Sciatic nerve (tissue), 2 donors: ENCODE measurements at regions not wholly inside any gene's neighbourhood (a gene's known extent, or its start where the extent isn't known, plus 50 kb on each side); places are given as distances from the start of the nearest gene placed in this dataset.
"Not testable (repeated sequence)": the region's sequence is repeated elsewhere in the genome, so short reads cannot be mapped to it uniquely, and the experiment has no call there.

Experiments
- ATAC-seq: fragments of 200-7000 bp; cut with Tn5 transposase; one replicate; pipeline ENCODE4 v1.9.1; 2020; ENCODE audit warnings: mild to moderate bottlenecking, moderate library complexity
- DNase-seq: peaks from one replicate; pipeline ENCODE4 v3.0.0-alpha.2; 2020; ENCODE audit warnings: low spot score
- intact Hi-C: fragments of 100-400 bp; cut with DNase I; formaldehyde crosslinking; loops from one replicate; pipeline ENCODE4 v1.14.2; 2022
- donor health status: DM: no; HTN: no; CAD: no.
- donor health status: DM: no; HTN: no; CAD: no.

GRCh38 chr10:33968983-33969382, 634.5 kb upstream of the NRP1 start:
- intact Hi-C loops = no loop called here
- DNase-seq (no peak), ATAC-seq (no peak)

GRCh38 chr10:33967606-33968120, 633.2 kb upstream of the NRP1 start:
- no peak for DNase-seq
- ATAC-seq = no peak
- intact Hi-C loops = no loop called here

GRCh38 chr10:33966946-33967345, 632.5 kb upstream of the NRP1 start:
- intact Hi-C loops = no loop called here
- no peak for ATAC-seq
- no peak for DNase-seq

GRCh38 chr10:33965795-33966581, 631.5 kb upstream of the NRP1 start:
- peak; percentile 72 for ATAC-seq
- intact Hi-C loops = no loop called here

GRCh38 chr10:33963729-33964128, 629.3 kb upstream of the NRP1 start:
- intact Hi-C loops = no loop called here
- ATAC-seq (no peak), DNase-seq (no peak)

More at GRCh38 chr10:33965795-33966581, 631.5 kb upstream of the NRP1 start:
- DNase-seq = no peak

- intact Hi-C loops, ATAC-seq, DNase-seq: not testable (repeated sequence)
These were observed 621.9 kb upstream of the NRP1 start for GRCh38 chr10:33956322-33956721.

GRCh38 chr10:33955676-33956075, 621.2 kb upstream of the NRP1 start:
- ATAC-seq = no peak
- intact Hi-C loops = no loop called here
- DNase-seq = no peak

- intact Hi-C loops = no loop called here
- no peak for ATAC-seq
- DNase-seq = no peak
These were observed 618.4 kb upstream of the NRP1 start for GRCh38 chr10:33952692-33953360.

- DNase-seq (no peak), ATAC-seq (no peak)
- intact Hi-C loops = no loop called here
These were observed 615.7 kb upstream of the NRP1 start for GRCh38 chr10:33950206-33950605.

GRCh38 chr10:33947544-33947943, 613.1 kb upstream of the NRP1 start:
- intact Hi-C loops = no loop called here
- DNase-seq (no peak), ATAC-seq (no peak)

GRCh38 chr10:33945051-33945450, 610.6 kb upstream of the NRP1 start:
- ATAC-seq = no peak
- intact Hi-C loops = no loop called here
- DNase-seq = no peak

- intact Hi-C loops = no loop called here
- no peak for DNase-seq
- ATAC-seq = no peak
These were observed 608.0 kb upstream of the NRP1 start for GRCh38 chr10:33942508-33942907.

GRCh38 chr10:33939892-33940291, 605.4 kb upstream of the NRP1 start:
- intact Hi-C loops = no loop called here
- DNase-seq = no peak
- no peak for ATAC-seq

- ATAC-seq = no peak
- DNase-seq = no peak
- intact Hi-C loops = no loop called here
These were observed 604.9 kb upstream of the NRP1 start for GRCh38 chr10:33939410-33939809.

GRCh38 chr10:33938001-33938400, 603.5 kb upstream of the NRP1 start:
- intact Hi-C loops = no loop called here
- DNase-seq (no peak), ATAC-seq (no peak)

- DNase-seq (no peak), ATAC-seq (no peak)
- intact Hi-C loops = no loop called here
These were observed 602.7 kb upstream of the NRP1 start for GRCh38 chr10:33937036-33937730.

GRCh38 chr10:33935350-33935749, 600.9 kb upstream of the NRP1 start:
- DNase-seq (no peak), ATAC-seq (no peak)
- intact Hi-C loops = no loop called here

GRCh38 chr10:33930079-33930478, 595.6 kb upstream of the NRP1 start:
- intact Hi-C loops = no loop called here
- ATAC-seq = no peak

GRCh38 chr10:33927347-33927746, 592.9 kb upstream of the NRP1 start:
- no peak for DNase-seq
- intact Hi-C loops = no loop called here
- no peak for ATAC-seq

More at GRCh38 chr10:33930079-33930478, 595.6 kb upstream of the NRP1 start:
- no peak for DNase-seq
